ENCODE measurements at regions not wholly inside any gene's neighbourhood (a gene's known extent, or its start where the extent isn't known, plus 50 kb on each side); places are given as distances from the start of the nearest gene placed in this dataset.

GRCh38 chr7:136807598-136807997 lies 60.9 kb upstream of the CHRM2 start:
- no peak for TF ChIP-seq CTCF (IDR thresholded peaks at IDR 0.05; ENCODE audit: insufficient read depth, low read depth, low read length, missing control alignments)
- no peak overlapping the region for H3K4me3 ChIP-seq (ENCODE audit: low read depth, low read length)
- no peak for DNase-seq (ENCODE audit: low read depth)

GRCh38 chr7:136803028-136803427 lies 65.4 kb upstream of the CHRM2 start:
- no peak for TF ChIP-seq CTCF (IDR thresholded peaks at IDR 0.05; ENCODE audit: insufficient read depth, low read depth, low read length, missing control alignments)
- no peak overlapping the region for H3K4me3 ChIP-seq (ENCODE audit: low read depth, low read length)

GRCh38 chr7:136783934-136784333 lies 84.5 kb upstream of the CHRM2 start:
- H3K4me3 ChIP-seq (ENCODE audit: low read depth, low read length): no peak overlapping the region
- no peak for DNase-seq (ENCODE audit: low read depth)
- TF ChIP-seq CTCF (IDR thresholded peaks at IDR 0.05; ENCODE audit: insufficient read depth, low read depth, low read length, missing control alignments): no peak

More at GRCh38 chr7:136803028-136803427, 65.4 kb upstream of the CHRM2 start:
- DNase-seq (ENCODE audit: low read depth): no peak

GRCh38 chr7:136741941-136742340 lies 126.5 kb upstream of the CHRM2 start:
- no peak for DNase-seq (ENCODE audit: low read depth)
- TF ChIP-seq CTCF (IDR thresholded peaks at IDR 0.05; ENCODE audit: insufficient read depth, low read depth, low read length, missing control alignments): no peak
- no peak overlapping the region for H3K4me3 ChIP-seq (ENCODE audit: low read depth, low read length)

- DNase-seq (ENCODE audit: low read depth): peak; percentile 1
- TF ChIP-seq CTCF (IDR thresholded peaks at IDR 0.05; ENCODE audit: insufficient read depth, low read depth, low read length, missing control alignments): no peak
- H3K4me3 ChIP-seq (ENCODE audit: low read depth, low read length): no peak overlapping the region
Measured at GRCh38 chr7:136728945-136729344, 139.5 kb upstream of the CHRM2 start.

- H3K4me3 ChIP-seq (ENCODE audit: low read depth, low read length): no peak overlapping the region
- TF ChIP-seq CTCF (IDR thresholded peaks at IDR 0.05; ENCODE audit: insufficient read depth, low read depth, low read length, missing control alignments): no peak
- DNase-seq (ENCODE audit: low read depth): no peak
Measured at GRCh38 chr7:136726460-136726859, 142.0 kb upstream of the CHRM2 start.

- TF ChIP-seq CTCF (IDR thresholded peaks at IDR 0.05; ENCODE audit: insufficient read depth, low read depth, low read length, missing control alignments): no peak
- no peak overlapping the region for H3K4me3 ChIP-seq (ENCODE audit: low read depth, low read length)
- no peak for DNase-seq (ENCODE audit: low read depth)
Measured at GRCh38 chr7:136717910-136718557, 150.4 kb upstream of the CHRM2 start.

All from GM12865 (cell line).